GM18511 (cell line): ENCODE measurements at regions not wholly inside any gene's neighbourhood (a gene's known extent, or its start where the extent isn't known, plus 50 kb on each side); places are given as distances from the start of the nearest gene placed in this dataset.

Experiments
- ATAC-seq: cut with Tn5 transposase; IDR thresholded peaks from one replicate; pipeline ENCODE4 v1.9.1; 2021; ENCODE audit warnings: mild to moderate bottlenecking, moderate library complexity; ENCODE audit not compliant: unreplicated experiment

DNA sequence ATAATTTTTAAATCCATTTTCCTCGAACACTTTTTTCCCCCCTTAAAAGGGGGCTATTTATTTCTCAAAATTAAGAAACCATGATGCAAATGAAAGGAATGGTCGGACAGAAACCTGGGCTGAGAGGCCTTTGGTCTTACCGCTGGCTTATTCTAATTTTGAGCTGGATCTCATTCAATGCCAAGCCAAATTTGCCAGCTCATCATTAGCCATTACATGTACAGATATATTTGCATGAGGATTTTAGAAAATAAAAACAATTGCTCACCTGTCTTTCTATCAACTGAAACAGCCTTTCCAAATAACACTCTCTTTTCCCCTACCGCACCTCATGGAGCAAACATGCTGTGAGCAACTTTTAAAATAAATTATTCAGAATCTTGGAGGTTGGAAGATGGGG is 219.5 kb upstream of the DTNBP1 start:
- ATAC-seq, result no peak

- no peak for ATAC-seq
Measured at GRCh38 chr6:15881150-15881549, 218.3 kb upstream of the DTNBP1 start.

DNA sequence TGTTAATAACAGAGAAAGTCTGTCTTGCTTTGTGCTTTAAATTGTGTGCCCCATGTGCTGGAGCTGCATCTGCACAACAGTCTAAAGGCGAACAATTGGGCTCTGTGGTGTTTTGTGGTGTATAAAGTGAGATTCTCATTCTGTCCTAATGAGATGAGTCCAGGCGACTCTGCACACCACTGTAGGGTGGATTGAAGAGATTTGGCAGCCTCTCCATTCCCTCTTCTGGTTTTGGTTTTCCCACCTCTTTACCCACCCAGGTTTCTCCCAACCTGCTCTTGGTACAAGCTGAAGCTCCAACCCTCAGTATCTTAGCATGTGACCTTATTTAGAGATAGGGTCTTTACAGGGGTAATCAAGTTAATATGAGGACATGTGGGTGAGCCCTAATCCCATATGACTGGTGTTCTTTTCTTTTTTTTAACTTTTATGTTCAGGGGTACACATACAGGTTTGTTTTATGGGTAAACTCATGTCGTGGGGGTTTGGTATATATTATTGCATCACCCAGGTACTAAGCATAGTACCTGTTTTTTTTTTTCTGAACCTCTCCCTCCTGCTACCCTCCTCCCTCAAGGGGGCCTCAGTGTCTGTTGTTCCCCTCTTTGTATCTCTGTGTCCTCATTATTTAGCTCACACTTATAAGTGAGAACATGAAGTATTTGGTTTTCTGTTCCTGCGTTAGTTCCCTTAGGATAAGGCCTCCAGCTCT is 217.6 kb upstream of the DTNBP1 start:
- ATAC-seq, result no peak

- ATAC-seq, result peak; percentile 86
Measured at GRCh38 chr6:15879371-15880261, 216.8 kb upstream of the DTNBP1 start.

- ATAC-seq, result no peak
Measured at GRCh38 chr6:15877231-15877630, 214.4 kb upstream of the DTNBP1 start.

- peak; percentile 65 for ATAC-seq
Measured at GRCh38 chr6:15876406-15876805, 213.6 kb upstream of the DTNBP1 start.

GRCh38 chr6:15875797-15876196 is 213.0 kb upstream of the DTNBP1 start:
- no peak for ATAC-seq

DNA sequence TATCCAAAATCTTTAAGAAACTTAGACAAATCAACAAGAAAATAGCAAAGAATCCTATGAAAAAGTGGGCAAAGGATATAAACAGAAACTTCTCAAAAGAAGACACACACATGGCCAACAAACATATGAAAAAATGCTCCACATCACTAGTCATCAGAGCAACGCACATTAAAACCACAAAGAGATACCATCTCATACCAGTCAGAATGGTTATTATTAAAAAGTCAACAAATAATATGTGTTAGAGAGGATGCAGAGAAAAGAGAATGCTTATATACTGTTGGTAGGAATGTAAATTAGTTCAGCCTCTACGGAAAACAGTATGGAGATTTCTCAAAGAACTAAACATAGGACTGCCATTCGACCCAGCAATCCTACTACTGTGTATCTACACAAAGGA is 212.0 kb upstream of the DTNBP1 start:
- ATAC-seq, result no peak

GRCh38 chr6:15874326-15874725 is 211.5 kb upstream of the DTNBP1 start:
- ATAC-seq, result no peak

DNA sequence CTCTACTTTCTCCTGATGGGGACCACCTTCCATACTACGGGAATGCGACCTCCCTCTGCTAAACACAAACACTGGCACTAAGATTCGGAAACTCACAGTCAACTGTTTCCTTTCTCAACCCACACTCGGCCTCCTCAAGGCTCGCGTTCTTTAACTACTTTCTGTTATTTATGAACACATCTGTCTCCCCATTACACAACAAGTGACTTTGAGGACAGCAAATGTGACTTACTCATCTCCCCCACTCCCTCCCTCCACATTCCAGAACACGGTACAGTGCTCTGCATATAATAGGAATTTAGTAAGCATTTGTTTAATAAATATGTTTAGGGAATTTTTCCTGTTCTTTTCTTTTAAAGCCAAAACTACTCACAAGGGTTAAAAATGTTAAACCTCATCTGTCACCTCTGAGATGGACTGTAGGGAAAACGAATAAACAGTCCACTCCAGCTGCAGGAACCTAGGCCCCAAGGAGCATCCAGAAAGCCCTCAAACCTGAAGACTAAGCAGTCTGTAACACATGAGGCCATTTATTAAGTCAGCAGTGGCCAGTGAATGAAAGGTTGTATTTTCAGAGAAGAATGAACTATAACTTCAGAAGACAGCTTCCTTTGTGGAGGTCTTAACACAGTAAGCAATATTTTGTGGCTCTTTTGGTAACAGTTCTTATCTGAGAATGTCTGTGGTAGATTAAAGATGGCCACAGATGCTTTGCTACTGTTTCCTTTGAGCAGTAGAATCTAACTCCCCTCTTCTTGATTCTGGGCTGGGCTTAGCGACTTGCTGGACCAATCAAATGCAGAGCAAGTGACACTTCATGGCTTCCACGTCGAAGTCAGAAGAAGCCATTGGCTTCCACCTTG is 209.6 kb upstream of the DTNBP1 start:
- no peak for ATAC-seq

DNA sequence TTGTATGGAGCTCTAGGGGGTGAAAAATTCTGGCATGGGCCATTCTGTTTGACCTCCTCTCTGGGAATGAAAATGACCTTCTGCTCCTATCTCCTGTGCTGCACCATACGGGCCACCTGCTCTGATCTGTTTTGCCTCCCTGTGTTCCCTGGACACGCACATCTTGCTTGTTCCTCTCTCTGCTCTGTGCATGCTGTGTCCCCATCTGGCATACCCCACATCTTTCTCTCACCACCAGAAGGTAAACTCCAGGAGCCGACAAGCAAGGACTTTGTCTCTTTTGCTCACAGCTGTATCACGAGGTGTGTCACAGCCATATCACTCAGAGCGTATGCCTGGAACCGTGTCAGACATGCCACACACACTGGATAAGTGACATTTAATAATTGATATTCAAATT is 208.4 kb upstream of the DTNBP1 start:
- ATAC-seq, result no peak

- no peak for ATAC-seq
Measured at GRCh38 chr6:15870333-15871043, 207.7 kb upstream of the DTNBP1 start.

- no peak for ATAC-seq
Measured at GRCh38 chr6:15864708-15865062, 201.9 kb upstream of the DTNBP1 start.

DNA sequence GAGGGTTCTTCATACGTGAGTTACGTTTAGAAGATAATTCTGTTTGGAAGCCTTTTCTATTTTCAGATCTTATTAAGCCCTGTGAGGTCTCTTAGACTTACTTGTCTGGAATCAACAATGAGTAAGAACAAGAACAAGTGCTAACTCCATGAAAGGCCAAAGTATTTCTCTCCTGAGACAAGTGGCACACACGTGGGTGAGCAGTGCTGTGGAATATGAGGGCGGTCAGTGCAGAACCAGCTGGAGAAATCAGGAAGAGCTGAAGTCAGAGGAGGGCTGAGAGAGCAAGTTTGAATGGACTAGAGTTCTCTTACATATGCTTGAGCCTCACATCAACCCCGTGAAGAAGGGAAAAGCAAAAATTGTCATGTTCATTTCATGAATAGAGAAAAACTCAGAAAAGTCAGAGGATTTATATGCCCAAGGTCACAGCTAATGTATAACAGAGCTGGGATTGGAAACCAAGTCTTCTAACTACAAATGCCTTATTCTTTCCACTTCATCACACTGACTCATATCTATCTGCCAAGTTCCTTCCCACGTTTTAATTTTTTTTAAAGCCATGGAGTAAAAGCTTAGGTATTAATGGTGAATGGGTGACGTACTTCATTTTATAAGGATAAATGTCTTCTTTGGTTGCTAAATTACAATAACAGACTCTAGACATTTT is 201.3 kb upstream of the DTNBP1 start:
- no peak for ATAC-seq

- no peak for ATAC-seq
Measured at GRCh38 chr6:15862810-15863209, 200.0 kb upstream of the DTNBP1 start.

- ATAC-seq, result no peak
Measured at GRCh38 chr6:15861486-15861885, 198.7 kb upstream of the DTNBP1 start.

DNA sequence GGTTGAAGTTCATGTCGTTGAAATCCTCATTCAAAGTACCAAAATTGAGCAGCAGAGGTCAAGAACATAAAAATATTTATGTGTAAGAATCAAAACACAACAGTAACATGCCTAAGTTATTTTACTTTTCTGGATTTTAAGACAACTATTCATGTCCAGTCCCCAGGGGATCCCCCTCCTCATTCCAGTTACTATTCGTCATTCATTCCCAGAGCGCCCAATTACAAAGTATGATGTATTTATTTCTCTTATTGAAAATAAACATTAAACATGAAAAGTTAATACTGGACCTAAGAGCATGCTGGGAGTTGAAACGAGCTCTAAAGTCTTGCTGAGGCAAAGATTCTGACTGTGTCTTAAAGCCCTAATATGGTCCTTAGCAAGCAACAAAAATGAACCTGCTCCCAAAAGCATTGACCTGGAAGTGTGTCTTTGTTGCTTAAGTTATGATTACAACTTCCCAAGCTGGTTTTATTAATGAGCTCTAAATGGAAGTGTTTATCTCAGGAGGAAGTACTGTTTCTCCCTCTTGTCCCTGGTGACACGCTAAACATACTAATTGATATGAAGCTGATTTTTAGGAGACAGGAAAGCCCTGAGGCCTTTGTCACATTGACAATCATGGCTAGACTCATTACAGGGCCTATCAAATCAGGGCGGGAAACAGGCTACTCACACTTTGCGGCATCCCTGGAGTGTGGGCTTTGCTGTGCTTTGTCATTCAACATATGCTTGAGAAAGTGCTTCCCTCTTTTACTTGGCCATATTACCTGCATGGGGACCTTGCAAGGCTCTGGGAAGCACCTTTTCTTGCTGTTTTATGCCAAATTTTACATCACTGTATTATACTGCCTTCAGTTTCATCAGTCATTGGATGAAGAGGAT is 192.2 kb upstream of the DTNBP1 start:
- no peak for ATAC-seq

- ATAC-seq, result no peak
Measured at GRCh38 chr6:15854378-15854777, 191.6 kb upstream of the DTNBP1 start.

- no peak for ATAC-seq
Measured at GRCh38 chr6:15853259-15853658, 190.4 kb upstream of the DTNBP1 start.
